ENCODE measurements at regions not wholly inside any gene's neighbourhood (a gene's known extent, or its start where the extent isn't known, plus 50 kb on each side); places are given as distances from the start of the nearest gene placed in this dataset.

- TF ChIP-seq REST (IDR thresholded peaks at IDR 0.05; ENCODE audit: low read depth, low read length): no peak
- TF ChIP-seq TCF12 (IDR thresholded peaks at IDR 0.05): no peak
- no peak for TF ChIP-seq FOXM1 (IDR thresholded peaks at IDR 0.05; ENCODE audit: low read depth)
- no peak for TF ChIP-seq TAF1 (IDR thresholded peaks at IDR 0.05; ENCODE audit: borderline replicate concordance, low read depth, low read length)
- TF ChIP-seq RAD21 (IDR thresholded peaks at IDR 0.05; ENCODE audit: low read length): no peak
These were observed 118.9 kb downstream of the EVX1 start (continued) for GRCh38 chr7:27361522-27361921.

GRCh38 chr7:27362026-27362425 is 119.4 kb downstream of the EVX1 start:
- Histone ChIP-seq H3K79me2 (ENCODE audit: insufficient read depth) (no peaks in the 10 kb centered on the region), H3K36me3 (replicated peaks in 1 of 2; ENCODE audit: control insufficient read depth in 1 of 2, insufficient read depth in 2 of 2, low read length in 1 of 2) (no peaks in the 10 kb centered on the region), H3K4me3 (ENCODE audit: low read depth in 2 of 2, low read length in 1 of 2) (no peak overlapping the region), H3F3A (replicated peaks; ENCODE audit: insufficient read depth) (no peaks in the 10 kb centered on the region), H2AFZ (ENCODE audit: low read depth) (no peak overlapping the region), H3K9ac (no peak overlapping the region), H3K4me2 (no peak overlapping the region), H3K27me3 (ENCODE audit: insufficient read depth) (peaks cover 17% of the 10 kb centered on the region; the same call in 1 of the 2 replicates), H3K4me1 (ENCODE audit: control insufficient read depth in 1 of 2, insufficient read depth in 2 of 2, low read depth in 1 of 2, low read length in 1 of 2) (no peaks in the 10 kb centered on the region), H3K9me2 (no peaks in the 10 kb centered on the region), H4K20me1 (ENCODE audit: insufficient read depth) (no peaks in the 10 kb centered on the region), H3K9me3 (no peaks in the 10 kb centered on the region), H3K27ac (ENCODE audit: low read depth in 2 of 2, low read length in 1 of 2) (no peak overlapping the region)
- WGBS (ENCODE audit: low lambda C conversion rate): 56% methylated on average over 4 of the region's 4 CpGs
- ChIA-PET CTCF (interaction anchor here (1.0 to 1.6 kb wide), 2 partner anchors 8 to 215 kb away, joined by 3 to 4 read pairs; no protein-coding TSS in a partner anchor), POLR2A (interaction anchor here (0.6 kb wide), 1 partner anchor 1275 kb away, joined by 3 read pairs; no protein-coding TSS in a partner anchor)
- no peak for DNase-seq
- TF ChIP-seq ELF1 (IDR thresholded peaks at IDR 0.05) (no peak), SMC3 (IDR thresholded peaks at IDR 0.05; ENCODE audit: low read depth, low read length) (no peak), JUND (IDR thresholded peaks at IDR 0.05) (no peak), RCOR1 (IDR thresholded peaks at IDR 0.05; ENCODE audit: low read length) (no peak), REST (IDR thresholded peaks at IDR 0.05; ENCODE audit: low read depth, low read length) (no peak), MXI1 (IDR thresholded peaks at IDR 0.05; ENCODE audit: low read depth, low read length) (no peak), TAF1 (IDR thresholded peaks at IDR 0.05; ENCODE audit: borderline replicate concordance, low read depth, low read length) (no peak), TCF12 (IDR thresholded peaks at IDR 0.05) (no peak), NFIC (IDR thresholded peaks at IDR 0.05; ENCODE audit: borderline replicate concordance) (no peak), TEAD4 (IDR thresholded peaks at IDR 0.05; ENCODE audit: borderline replicate concordance, insufficient read depth) (no peak), IRF3 (IDR thresholded peaks at IDR 0.05; ENCODE audit: low read depth, low read length) (no peak), NRF1 (IDR thresholded peaks at IDR 0.05; ENCODE audit: low read depth, low read length) (no peak), PBX3 (IDR thresholded peaks at IDR 0.05) (no peak), RAD21 (IDR thresholded peaks at IDR 0.05; ENCODE audit: low read length) (no peak), EP300 (IDR thresholded peaks at IDR 0.05; ENCODE audit: borderline replicate concordance in 1 of 2, low read depth in 1 of 2, low read length in 1 of 2) (no peak), FOSL2 (IDR thresholded peaks at IDR 0.05; ENCODE audit: borderline replicate concordance, low read depth) (no peak)

All from SK-N-SH (cell line).